DND-41 (cell line): ENCODE measurements at regions not wholly inside any gene's neighbourhood (a gene's known extent, or its start where the extent isn't known, plus 50 kb on each side); places are given as distances from the start of the nearest gene placed in this dataset.

Source experiments
- CTCF ChIP-seq: IDR thresholded peaks from 2 replicates; pipeline ENCODE4 v1.5.1; 2012; ENCODE audit warnings: borderline replicate concordance, low read length, moderate library complexity, mild to moderate bottlenecking; ENCODE audit not compliant: poor library complexity, severe bottlenecking; ENCODE audit errors: extremely low read depth
- EZH2 ChIP-seq: IDR thresholded peaks from 3 replicates; pipeline ENCODE4 v1.6.1; 2012; ENCODE audit warnings: borderline replicate concordance, low read depth, mild to moderate bottlenecking, moderate library complexity, low read length, inconsistent platforms; ENCODE audit not compliant: severe bottlenecking

DNA sequence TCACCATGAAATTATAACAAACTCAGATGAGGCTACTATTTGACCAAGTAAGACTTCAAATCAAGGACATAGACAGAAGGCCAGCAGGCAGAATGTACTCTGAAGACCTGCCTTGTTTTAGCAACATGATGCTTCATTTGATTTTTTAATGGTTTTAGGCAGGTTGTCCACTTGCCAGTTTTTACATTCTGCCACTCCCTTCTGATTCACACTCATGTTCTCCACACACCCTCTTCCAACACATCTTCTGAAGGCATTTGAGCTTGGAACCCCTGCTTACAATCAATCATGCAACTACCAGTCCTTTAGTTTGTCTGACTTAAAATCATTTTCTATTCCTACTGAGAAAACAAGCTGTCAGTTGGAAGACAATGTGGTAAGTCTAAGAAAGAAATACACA, 114.9 kb upstream of the SMIM31 start:
- TF ChIP-seq CTCF (no peak), EZH2 (no peak)
